Right lung (tissue), 2 donors: ENCODE measurements at regions not wholly inside any gene's neighbourhood (a gene's known extent, or its start where the extent isn't known, plus 50 kb on each side); places are given as distances from the start of the nearest gene placed in this dataset.
A peak's percentile ranks its signal among the peaks of the same experiment; 100 is the strongest.
"Not testable (repeated sequence)": the region's sequence is repeated elsewhere in the genome, so short reads cannot be mapped to it uniquely, and the experiment has no call there.

Experiments
- DNase-seq, 2 donors: peaks; one replicate each; pipeline ENCODE4 v3.0.0-alpha.2; 2013

DNA sequence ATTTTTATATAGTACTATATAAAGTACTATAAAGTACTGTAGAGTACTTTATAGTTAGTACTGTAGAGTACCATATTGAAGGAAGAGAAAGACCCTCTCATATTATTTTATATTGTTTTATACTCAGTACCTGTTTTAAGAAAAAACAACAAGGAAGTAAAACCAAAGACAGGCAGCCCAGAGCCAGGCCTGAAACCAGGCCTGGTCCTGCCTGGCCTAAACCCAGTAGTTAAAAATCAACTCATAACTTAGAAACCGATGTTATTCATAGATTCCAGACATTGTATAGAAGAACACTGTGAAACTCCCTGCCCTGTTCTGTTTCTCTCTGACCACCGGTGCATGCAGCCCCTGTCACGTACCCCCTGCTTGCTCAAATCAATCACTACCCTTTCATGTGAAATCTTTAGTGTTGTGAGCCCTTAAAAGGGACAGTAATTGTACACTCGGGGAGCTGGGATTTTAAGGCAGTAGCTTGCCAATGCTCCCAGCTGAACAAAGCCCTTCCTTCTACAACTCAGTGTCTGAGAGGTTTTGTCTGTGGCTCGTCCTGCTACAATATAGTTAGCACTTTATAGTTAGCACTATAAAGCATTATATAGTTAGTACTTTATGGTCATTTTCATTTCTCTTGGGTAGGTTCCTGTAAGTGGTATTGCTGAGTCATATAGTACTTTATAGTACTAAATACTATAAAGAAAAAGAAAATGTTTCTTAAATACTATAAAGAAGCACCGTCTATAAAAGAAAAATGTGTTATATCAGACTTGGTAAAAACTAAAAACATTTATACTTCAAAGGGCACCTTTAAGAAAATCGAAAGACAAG is 940.6 kb upstream of the ACO1 start:
- DNase-seq = not testable (repeated sequence)

DNA sequence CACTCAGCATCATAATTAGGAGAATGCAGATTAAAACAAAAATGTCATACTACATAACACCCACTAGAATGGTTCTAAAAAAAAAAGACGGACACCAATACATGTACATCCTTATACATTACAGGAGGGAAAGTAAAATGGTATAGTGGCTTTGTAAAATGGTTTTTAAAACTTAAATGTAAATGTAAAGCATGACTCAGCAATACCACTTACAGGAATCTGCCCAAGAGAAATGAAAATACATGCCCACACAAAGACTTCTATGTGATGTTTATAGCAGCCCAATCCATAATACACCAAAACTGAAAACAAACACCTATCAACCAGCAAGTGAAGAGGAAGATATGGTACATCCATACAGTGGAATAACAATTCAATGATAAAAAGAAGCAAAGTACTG is 939.1 kb upstream of the ACO1 start:
- DNase-seq = no peak

GRCh38 chr9:31445960-31446359 is 938.5 kb upstream of the ACO1 start:
- DNase-seq = no peak

GRCh38 chr9:31467075-31467474 is 917.4 kb upstream of the ACO1 start:
- DNase-seq = no peak

- no peak for DNase-seq
Measured at GRCh38 chr9:31470051-31470450, 914.4 kb upstream of the ACO1 start.

DNA sequence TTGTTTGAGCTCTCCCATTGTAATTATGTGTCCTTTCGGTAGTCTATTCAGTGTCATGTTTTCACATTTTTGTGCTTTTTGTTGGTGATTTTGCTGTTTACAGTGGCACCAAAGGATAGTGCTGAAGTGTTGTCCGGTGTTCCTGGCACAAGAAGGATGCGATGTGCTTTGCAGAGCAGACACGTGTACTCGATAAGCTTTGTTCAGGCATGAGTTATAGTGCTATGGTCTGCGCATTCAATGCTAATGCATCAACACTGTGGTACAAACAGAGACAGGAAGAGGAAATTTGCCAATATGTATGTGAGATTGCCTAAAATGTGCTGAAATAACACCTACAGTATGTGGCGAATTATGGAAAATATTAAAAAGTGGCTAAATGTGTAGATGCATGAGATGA is 913.4 kb upstream of the ACO1 start:
- no peak for DNase-seq

DNA sequence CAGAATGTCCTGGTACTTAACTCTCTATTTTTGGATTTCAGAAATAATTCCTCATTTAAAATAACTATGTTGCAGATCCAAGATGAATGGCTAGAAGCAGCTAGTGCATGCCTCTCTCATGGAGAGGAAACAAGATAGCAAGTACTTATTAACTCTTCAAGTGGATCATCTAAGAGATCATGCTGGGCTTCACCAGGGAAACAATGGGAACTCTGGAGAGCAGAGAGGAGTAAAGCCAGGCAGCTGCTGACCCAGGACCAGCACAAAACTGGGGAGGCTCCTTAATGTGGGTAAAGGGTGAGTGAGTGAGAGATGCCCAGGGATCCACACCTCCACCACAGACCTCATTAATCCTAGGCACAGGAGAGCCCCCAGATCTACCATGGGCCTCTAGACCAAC is 897.8 kb upstream of the ACO1 start:
- no peak for DNase-seq

DNA sequence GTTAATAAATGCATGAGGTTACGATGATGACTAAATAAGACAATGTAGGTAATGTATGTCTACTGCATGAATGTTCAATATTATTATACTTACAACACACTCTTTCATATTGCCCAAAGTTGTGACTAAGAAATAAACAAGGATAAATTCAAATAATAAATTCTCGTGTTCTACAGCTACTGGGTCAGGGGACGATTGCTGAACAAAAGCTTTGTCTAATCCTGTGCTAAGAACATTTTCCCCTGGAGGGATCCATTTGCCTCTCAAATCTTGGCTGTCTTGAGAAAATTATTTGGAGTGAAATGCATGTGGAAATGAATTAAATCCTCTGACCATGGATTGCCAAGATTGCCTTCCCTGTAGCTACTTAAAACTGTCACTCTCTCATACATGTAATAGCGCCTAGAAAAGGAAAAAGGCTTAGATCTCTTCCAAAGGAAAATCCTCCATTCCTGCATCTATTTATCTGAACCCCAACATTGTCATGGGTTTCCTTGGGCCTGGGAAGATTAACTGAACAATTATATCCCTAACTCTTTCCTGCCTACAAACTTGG is 893.8 kb upstream of the ACO1 start:
- no peak for DNase-seq

DNA sequence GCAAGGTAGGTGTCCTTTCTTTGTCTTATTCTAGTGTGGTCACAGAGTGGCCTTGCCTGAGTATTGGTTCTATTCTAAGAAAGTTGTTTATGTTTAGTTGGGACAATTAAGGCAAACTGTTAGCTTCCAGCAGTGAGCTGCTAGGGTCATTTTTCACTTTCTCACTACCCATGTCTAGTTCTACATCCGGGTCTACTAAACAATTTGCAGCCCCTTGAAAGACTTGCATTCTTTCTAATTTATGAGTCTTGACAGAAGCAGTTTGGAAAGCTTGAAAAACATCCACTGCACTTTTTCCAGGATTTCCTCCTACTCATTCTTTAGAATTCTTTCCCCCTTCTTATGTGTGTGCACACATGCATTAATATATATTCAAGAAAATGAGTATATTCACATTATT is 892.2 kb upstream of the ACO1 start:
- DNase-seq = no peak

- no peak for DNase-seq
Measured at GRCh38 chr9:31500422-31500821, 884.0 kb upstream of the ACO1 start.

DNA sequence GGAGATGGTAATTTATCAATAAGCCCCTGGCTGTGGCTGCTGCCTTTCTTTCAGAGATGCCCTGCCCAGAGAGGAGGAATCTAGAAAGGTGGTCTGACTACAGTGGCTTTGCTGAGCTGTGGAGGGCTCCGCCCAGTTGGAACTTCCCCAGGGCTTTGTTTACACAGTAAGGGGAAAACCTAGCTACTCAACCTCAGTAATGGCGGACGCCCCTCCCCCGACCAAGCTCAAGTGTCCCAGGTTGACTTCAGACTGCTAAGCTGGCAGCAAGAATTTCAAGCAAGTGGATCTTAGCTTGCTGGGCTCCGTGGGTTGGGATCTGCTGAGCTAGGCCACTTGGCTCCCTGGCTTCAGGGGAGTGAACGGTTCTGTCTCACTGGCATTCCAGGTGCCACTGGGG is 865.4 kb upstream of the ACO1 start:
- DNase-seq = peak; percentile 7 to 11

- no peak for DNase-seq
Measured at GRCh38 chr9:31519424-31519823, 865.0 kb upstream of the ACO1 start.

GRCh38 chr9:31519826-31520225 is 864.6 kb upstream of the ACO1 start:
- DNase-seq = no peak

GRCh38 chr9:31520301-31521085 is 864.0 kb upstream of the ACO1 start:
- no peak for DNase-seq

DNA sequence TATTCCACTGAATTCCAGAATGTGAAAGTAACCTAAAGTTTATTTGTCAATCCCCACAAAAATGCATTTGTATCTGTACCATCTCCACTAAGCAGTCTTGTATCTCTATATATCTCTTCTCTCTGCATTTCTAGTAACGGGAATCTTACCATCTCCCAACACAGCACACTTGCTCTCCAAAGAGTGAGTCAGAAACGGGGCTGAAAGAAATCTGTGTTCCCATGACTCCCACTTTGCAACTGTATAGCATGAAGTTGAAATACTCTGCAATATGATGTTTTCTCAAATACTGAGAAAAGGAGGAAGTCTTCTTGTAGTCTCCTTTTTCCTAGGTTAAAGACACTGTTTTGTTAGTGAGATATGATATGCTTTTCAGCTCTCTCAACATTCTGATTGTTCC is 848.8 kb upstream of the ACO1 start:
- no peak for DNase-seq

GRCh38 chr9:31536471-31536870 is 848.0 kb upstream of the ACO1 start:
- DNase-seq = no peak

- no peak for DNase-seq
Measured at GRCh38 chr9:31541721-31542281, 842.6 kb upstream of the ACO1 start.

DNA sequence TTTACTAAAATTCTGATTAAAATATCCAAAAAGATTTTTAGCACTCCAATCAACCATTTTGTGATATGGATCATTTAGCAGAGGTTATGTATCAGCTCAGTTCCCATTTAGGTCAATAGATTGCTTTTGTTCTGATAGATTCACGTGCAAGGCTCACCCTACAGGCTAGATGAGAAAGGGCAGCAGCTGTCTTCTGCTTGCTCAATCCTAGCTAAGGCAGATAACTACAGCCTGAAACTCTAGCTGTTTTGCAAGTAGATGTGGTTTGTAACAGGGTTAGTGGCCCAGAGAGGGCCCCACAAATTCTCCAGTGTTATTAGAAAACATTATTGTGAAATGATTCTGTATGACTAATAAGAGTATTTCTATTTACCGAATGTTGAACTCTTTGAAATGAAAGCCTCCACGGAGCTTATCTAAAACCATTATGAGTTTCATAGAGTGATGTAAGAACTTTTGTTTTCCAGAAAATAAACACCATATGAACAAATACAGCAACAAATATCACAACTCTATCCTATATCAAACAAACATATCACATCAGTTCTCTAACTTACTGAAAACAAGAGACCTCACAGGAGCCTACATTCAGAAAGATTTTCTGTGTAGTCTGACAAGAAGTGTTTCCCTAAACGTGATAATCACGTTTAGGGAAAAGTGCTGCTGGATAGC is 841.9 kb upstream of the ACO1 start:
- DNase-seq = peak; percentile 23 to 45

GRCh38 chr9:31554941-31555340 is 829.5 kb upstream of the ACO1 start:
- no peak for DNase-seq

DNA sequence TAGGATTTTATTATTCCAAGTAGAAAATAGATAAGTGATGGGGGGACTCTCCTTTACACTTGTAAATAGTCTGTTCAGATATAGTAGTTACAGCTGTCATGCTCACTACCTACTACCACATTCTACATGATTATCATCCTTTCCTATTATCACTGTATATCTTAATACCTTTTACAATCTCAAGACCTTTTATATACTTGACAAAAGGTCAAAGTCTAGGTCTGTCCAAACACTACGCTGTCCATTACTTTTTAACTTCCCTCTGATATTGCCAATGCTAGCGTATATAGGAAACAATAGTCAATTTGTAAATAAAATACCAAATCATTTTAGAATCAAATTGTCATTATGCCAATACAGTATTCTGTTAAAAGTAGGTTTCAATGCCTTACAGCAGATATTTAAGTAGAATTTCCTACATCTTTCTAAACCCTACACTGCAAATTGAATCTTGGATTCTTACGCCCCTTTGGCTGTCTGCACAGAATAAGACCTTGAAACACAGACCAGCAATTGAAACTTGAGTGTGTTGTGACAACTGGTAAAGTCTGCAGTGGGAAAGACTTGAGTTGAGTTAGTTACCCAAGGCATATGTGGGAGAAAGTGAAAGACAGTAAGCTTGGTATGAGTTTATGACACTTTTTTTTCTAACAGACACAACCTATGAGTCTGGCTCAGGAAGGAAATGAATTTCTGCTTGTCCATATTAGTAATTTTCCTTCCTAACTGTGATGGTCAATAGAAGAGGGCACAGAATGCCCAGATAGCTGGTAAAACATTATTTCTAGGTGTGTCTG is 827.6 kb upstream of the ACO1 start:
- DNase-seq = no peak

DNA sequence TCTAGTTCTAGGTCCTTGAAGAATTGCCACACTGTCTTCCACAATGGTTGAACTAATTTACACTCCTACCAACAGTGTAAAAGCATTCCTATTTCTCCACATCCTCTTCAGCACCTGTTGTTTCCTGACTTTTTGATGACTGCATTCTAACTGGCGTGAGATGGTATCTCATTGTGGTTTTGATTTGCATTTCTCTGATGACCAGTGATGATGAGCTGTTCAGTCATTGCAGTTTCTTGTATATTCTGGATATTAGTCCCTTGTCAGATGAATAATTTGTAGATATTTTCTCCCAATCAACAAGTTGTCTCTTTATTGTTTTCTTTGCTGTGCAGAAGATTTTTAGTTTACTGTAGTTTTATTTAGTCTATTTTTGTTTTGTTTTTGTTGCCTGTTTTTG is 812.3 kb upstream of the ACO1 start:
- DNase-seq = not testable (repeated sequence)
